ENCODE measurements at regions not wholly inside any gene's neighbourhood (a gene's known extent, or its start where the extent isn't known, plus 50 kb on each side); places are given as distances from the start of the nearest gene placed in this dataset.

DNA sequence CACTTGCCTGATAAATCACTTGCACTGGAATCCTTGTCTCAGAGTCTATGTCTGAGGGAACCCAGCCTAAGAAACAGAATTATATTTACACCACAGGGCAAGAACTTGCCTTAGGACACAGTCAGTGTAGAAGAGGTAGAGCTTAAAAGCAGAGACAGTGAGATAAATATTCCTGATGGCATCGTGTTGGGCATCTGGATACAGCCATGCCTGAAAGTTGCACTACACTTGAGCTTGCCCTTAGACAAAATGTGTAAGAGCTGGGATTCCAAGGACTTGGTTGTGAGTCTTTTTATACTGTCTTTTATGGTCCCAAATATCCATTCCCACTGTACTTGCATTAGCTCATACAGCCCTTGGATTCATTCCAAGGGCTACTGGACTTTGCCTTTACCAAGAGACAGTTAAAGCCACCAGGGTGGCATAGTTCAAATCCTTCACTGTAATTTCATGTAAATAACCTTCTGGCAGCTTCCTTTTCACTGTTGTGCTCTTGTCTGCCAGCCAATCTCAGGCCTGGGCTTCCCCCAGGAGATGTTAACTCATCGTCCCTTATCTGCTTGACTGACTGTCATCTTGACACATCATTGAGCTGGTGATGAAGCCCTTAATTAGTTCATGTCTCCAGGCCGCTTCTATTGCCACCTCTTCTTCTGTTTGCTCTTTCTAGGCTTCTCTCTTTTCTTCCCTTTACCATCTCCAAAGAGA, 577.9 kb upstream of the TBX3 start:
- TF ChIP-seq SMC3 (IDR thresholded peaks at IDR 0.05), result no peak
- TF ChIP-seq TP53 (CRISPR knock-in tag; IDR thresholded peaks at IDR 0.05), result no peak
- FAIRE-seq, result no peak
- peak in 1 of 2 experiments; percentile 50 for DNase-seq (ENCODE audit: low read depth in 1 of 2, low spot score in 1 of 2)
- POLR2A ChIA-PET, result no interaction called here
- peak; percentile 39 to 53; a peak in 3 of 6 replicates for ATAC-seq
- CTCF ChIA-PET, result interaction anchor here (1.0 kb wide), 1 partner anchor 656 kb away, joined by 3 read pairs; no protein-coding TSS in a partner anchor
- Histone ChIP-seq H3K4me1 (peaks cover 30% of the 10 kb centered on the region), H3K4me2 (peak overlapping the region; percentile 55), H3K27ac (no peak overlapping the region), H3K4me3 (no peak overlapping the region), H3K9me3 (no peaks in the 10 kb centered on the region)
- 21% methylated on average over 3 of the region's 3 CpGs for WGBS (ENCODE audit: missing lambda C conversion rate)

DNA sequence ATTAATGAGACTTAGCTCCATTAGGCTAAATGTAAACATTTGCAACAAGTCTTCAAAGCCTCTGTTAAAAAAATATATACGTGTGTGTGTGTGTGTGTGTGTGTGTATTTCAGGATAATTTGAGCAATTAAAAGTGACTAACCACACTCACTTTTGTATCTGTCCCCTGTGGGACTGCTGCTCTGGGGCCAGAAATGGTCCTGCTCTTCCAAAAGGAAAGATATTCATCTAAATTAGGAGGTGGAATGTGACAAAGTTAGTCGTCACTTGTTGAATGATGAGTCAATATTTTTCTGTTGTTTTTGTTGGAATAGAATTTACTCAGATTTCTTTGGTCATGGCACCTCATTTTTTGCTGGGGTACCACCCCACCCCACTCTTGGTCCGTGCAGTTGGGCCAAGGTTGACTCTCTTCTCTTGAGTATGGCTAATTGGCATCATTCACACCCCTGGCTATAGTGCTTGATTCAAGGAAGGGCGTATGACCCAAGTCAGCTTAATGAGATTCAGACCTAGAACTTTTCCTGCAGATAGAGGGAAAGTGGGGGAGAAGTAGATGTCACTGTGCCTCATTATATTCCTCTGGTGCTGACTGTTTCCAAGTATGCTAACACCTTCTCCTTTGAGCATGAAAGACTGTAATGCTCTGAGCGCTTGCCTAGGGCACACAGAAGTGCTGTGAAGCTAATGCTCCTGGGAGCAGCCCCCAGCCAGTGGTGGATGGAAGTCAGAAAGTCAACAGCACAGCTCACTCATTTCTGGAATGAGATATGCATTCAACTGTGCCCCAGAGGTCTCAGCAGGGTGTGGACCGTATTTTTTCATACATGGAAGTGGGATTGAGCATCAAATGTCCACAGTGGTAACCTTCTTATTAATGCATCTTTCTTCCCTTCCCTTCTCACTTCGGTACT, 577.0 kb upstream of the TBX3 start:
- Histone ChIP-seq H3K4me3 (no peak overlapping the region), H3K4me1 (peaks cover 30% of the 10 kb centered on the region), H3K4me2 (peak overlapping the region; percentile 55), H3K9me3 (no peaks in the 10 kb centered on the region), H3K27ac (no peak overlapping the region)
- ChIA-PET POLR2A (no interaction called here), CTCF (interaction anchor here (0.6 to 0.9 kb wide), 2 partner anchors 65 to 635 kb away, joined by 3 read pairs; no protein-coding TSS in a partner anchor)
- 35% methylated on average over 7 of the region's 7 CpGs for WGBS (ENCODE audit: missing lambda C conversion rate)
- ATAC-seq, result no peak
- DNase-seq (ENCODE audit: low read depth in 1 of 2, low spot score in 1 of 2), result no peak
- no peak for FAIRE-seq
- no peak for TF ChIP-seq FOSL2 (IDR thresholded peaks at IDR 0.05)
- no peak for TF ChIP-seq FOSL2 (CRISPR knock-in tag; IDR thresholded peaks at IDR 0.05)
- TF ChIP-seq RAD21 (conservative IDR thresholded peaks at IDR 0.05 in 1 of 2, IDR thresholded peaks at IDR 0.05 in 1 of 2), result no peak
- TF ChIP-seq, protein P1, sequence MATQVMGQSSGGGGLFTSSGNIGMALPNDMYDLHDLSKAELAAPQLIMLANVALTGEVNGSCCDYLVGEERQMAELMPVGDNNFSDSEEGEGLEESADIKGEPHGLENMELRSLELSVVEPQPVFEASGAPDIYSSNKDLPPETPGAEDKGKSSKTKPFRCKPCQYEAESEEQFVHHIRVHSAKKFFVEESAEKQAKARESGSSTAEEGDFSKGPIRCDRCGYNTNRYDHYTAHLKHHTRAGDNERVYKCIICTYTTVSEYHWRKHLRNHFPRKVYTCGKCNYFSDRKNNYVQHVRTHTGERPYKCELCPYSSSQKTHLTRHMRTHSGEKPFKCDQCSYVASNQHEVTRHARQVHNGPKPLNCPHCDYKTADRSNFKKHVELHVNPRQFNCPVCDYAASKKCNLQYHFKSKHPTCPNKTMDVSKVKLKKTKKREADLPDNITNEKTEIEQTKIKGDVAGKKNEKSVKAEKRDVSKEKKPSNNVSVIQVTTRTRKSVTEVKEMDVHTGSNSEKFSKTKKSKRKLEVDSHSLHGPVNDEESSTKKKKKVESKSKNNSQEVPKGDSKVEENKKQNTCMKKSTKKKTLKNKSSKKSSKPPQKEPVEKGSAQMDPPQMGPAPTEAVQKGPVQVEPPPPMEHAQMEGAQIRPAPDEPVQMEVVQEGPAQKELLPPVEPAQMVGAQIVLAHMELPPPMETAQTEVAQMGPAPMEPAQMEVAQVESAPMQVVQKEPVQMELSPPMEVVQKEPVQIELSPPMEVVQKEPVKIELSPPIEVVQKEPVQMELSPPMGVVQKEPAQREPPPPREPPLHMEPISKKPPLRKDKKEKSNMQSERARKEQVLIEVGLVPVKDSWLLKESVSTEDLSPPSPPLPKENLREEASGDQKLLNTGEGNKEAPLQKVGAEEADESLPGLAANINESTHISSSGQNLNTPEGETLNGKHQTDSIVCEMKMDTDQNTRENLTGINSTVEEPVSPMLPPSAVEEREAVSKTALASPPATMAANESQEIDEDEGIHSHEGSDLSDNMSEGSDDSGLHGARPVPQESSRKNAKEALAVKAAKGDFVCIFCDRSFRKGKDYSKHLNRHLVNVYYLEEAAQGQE (IDR thresholded peaks at IDR 0.05), result no peak
- TF ChIP-seq, protein P2, sequence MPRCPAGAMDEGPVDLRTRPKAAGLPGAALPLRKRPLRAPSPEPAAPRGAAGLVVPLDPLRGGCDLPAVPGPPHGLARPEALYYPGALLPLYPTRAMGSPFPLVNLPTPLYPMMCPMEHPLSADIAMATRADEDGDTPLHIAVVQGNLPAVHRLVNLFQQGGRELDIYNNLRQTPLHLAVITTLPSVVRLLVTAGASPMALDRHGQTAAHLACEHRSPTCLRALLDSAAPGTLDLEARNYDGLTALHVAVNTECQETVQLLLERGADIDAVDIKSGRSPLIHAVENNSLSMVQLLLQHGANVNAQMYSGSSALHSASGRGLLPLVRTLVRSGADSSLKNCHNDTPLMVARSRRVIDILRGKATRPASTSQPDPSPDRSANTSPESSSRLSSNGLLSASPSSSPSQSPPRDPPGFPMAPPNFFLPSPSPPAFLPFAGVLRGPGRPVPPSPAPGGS (IDR thresholded peaks at IDR 0.05), result no peak
- no peak for TF ChIP-seq FOSB (CRISPR knock-in tag; IDR thresholded peaks at IDR 0.05)
- TF ChIP-seq MAZ (IDR thresholded peaks at IDR 0.05; ENCODE audit: borderline replicate concordance, low read depth, low read length), result no peak
- no peak for TF ChIP-seq NFE2L2 (conservative IDR thresholded peaks at IDR 0.05; ENCODE audit: low read length)
- no peak for TF ChIP-seq EHMT2 (IDR thresholded peaks at IDR 0.05; ENCODE audit: low read depth)
- TF ChIP-seq CEBPB (IDR thresholded peaks at IDR 0.05), result no peak
- no peak for TF ChIP-seq RNF2 (IDR thresholded peaks at IDR 0.05; ENCODE audit: borderline replicate concordance, low read depth)
- TF ChIP-seq RCOR1 (IDR thresholded peaks at IDR 0.05; ENCODE audit: low read depth, low read length), result no peak
- TF ChIP-seq EP300 (IDR thresholded peaks at IDR 0.05), result no peak
- TF ChIP-seq NR3C1 (IDR thresholded peaks at IDR 0.05), result no peak
- no peak for TF ChIP-seq HOXB13 (CRISPR knock-in tag; IDR thresholded peaks at IDR 0.05; ENCODE audit: low read depth)
- no peak for TF ChIP-seq POLR2A (IDR thresholded peaks at IDR 0.05; ENCODE audit: low read length)
- TF ChIP-seq HEYL (CRISPR knock-in tag; IDR thresholded peaks at IDR 0.05), result no peak

Data from A549 (cell line).